ENCODE measurements at regions not wholly inside any gene's neighbourhood (a gene's known extent, or its start where the extent isn't known, plus 50 kb on each side); places are given as distances from the start of the nearest gene placed in this dataset.
"Not testable (repeated sequence)": the region's sequence is repeated elsewhere in the genome, so short reads cannot be mapped to it uniquely, and the experiment has no call there.

DNA sequence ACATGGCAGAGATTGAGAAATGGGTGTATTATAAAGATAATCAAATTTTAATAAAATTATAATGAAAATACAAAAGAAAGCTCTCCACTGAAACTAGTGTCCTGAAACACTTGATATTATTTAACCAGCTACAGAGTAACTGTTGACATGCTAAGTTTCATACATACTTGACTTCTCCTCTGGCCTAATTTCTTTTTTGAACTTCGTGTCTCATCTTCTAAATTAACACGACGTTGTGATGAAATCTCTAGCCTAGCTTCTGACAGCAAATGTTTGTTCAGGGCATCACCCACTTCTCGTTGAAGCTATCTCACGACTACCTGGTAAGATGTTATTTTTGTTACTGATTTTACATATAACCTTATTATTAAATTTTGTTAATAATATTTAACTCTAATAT lies 80.8 kb upstream of the CCT8L2 start:
- DNase-seq (ENCODE audit: low read depth in 6 of 9, low spot score in 9 of 9); H3K36me3 ChIP-seq (ENCODE audit: control insufficient read depth in 2 of 2, insufficient read depth in 2 of 2, low read length in 1 of 2); H3K27ac ChIP-seq (ENCODE audit: low read depth in 1 of 2, low read length in 1 of 2); H3K27me3 ChIP-seq (ENCODE audit: control insufficient read depth in 2 of 2, insufficient read depth in 1 of 2, low read length in 1 of 2); H3K9me3 ChIP-seq (ENCODE audit: control insufficient read depth in 2 of 2, insufficient read depth in 1 of 2, low read length in 1 of 2); H3K4me1 ChIP-seq (ENCODE audit: control insufficient read depth in 2 of 2, insufficient read depth in 2 of 2, low read length in 2 of 2); H3K4me3 ChIP-seq (ENCODE audit: low read length in 2 of 2): not testable (repeated sequence)
- WGBS: 94% methylated on average over 5 of the region's 5 CpGs

DNA sequence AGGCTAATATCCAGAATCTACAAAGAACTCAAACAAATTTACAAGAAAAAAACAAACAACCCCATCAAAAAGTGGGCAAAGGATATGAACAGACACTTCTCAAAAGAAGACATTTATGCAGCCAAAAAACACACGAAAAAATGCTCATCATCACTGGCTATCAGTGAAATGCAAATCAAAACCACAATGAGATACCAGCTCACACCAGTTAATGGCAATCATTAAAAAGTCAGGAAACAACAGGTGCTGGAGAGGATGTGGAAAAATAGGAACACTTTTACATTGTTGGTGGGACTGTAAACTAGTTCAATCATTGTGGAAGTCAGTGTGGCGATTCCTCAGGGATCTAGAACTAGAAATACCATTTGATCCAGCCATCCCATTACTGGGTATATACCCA lies 73.0 kb upstream of the CCT8L2 start:
- H3K27ac ChIP-seq (ENCODE audit: low read depth in 1 of 2, low read length in 1 of 2); DNase-seq (ENCODE audit: low read depth in 6 of 9, low spot score in 9 of 9); H3K36me3 ChIP-seq (ENCODE audit: control insufficient read depth in 2 of 2, insufficient read depth in 2 of 2, low read length in 1 of 2); H3K4me3 ChIP-seq (ENCODE audit: low read length in 2 of 2); H3K27me3 ChIP-seq (ENCODE audit: control insufficient read depth in 2 of 2, insufficient read depth in 1 of 2, low read length in 1 of 2); H3K9me3 ChIP-seq (ENCODE audit: control insufficient read depth in 2 of 2, insufficient read depth in 1 of 2, low read length in 1 of 2); H3K4me1 ChIP-seq (ENCODE audit: control insufficient read depth in 2 of 2, insufficient read depth in 2 of 2, low read length in 2 of 2): not testable (repeated sequence)
- WGBS: 65% methylated on average over 2 of the region's 2 CpGs

DNA sequence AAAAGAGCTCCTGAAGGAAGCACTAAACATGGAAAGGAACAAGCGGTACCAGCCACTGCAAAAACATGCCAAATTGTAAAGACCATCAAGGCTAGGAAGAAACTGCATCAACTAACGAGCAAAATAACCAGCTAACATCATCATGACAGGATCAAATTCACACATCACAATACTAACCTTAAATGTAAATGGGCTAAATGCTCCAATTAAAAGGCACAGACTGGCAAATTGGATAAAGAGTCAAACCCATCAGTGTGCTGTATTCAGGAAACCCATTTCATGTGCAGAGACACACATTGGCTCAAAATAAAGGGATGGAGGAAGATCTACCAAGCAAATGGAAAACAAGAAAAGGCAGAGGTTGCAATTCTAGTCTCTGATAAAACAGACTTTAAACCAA lies 69.7 kb upstream of the CCT8L2 start:
- DNase-seq (ENCODE audit: low read depth in 6 of 9, low spot score in 9 of 9); H3K27me3 ChIP-seq (ENCODE audit: control insufficient read depth in 2 of 2, insufficient read depth in 1 of 2, low read length in 1 of 2); H3K9me3 ChIP-seq (ENCODE audit: control insufficient read depth in 2 of 2, insufficient read depth in 1 of 2, low read length in 1 of 2); H3K4me3 ChIP-seq (ENCODE audit: low read length in 2 of 2); H3K27ac ChIP-seq (ENCODE audit: low read depth in 1 of 2, low read length in 1 of 2); H3K4me1 ChIP-seq (ENCODE audit: control insufficient read depth in 2 of 2, insufficient read depth in 2 of 2, low read length in 2 of 2); H3K36me3 ChIP-seq (ENCODE audit: control insufficient read depth in 2 of 2, insufficient read depth in 2 of 2, low read length in 1 of 2): not testable (repeated sequence)
- WGBS: 90% methylated on average over 2 of the region's 2 CpGs

DNA sequence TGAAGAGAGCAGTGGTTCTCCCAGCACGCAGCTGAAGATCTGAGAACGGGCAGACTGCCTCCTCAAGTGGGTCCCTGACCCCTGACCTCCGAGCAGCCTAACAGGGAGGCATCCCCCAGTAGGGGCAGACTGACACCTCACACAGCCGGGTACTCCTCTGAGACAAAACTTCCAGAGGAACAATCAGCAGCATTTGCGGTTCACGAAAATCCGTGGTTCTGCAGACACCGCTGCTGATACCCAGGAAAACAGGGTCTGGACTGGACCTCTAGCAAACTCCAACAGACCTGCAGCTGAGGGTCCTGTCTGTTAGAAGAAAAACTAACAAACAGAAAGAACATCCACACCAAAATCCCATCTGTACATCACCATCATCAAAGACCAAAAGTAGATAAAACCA lies 68.4 kb upstream of the CCT8L2 start:
- H3K4me1 ChIP-seq (ENCODE audit: control insufficient read depth in 2 of 2, insufficient read depth in 2 of 2, low read length in 2 of 2); H3K4me3 ChIP-seq (ENCODE audit: low read length in 2 of 2); DNase-seq (ENCODE audit: low read depth in 6 of 9, low spot score in 9 of 9); H3K27me3 ChIP-seq (ENCODE audit: control insufficient read depth in 2 of 2, insufficient read depth in 1 of 2, low read length in 1 of 2); H3K36me3 ChIP-seq (ENCODE audit: control insufficient read depth in 2 of 2, insufficient read depth in 2 of 2, low read length in 1 of 2); H3K9me3 ChIP-seq (ENCODE audit: control insufficient read depth in 2 of 2, insufficient read depth in 1 of 2, low read length in 1 of 2); H3K27ac ChIP-seq (ENCODE audit: low read depth in 1 of 2, low read length in 1 of 2): not testable (repeated sequence)
- WGBS: 93% methylated on average over 8 of the region's 8 CpGs

DNA sequence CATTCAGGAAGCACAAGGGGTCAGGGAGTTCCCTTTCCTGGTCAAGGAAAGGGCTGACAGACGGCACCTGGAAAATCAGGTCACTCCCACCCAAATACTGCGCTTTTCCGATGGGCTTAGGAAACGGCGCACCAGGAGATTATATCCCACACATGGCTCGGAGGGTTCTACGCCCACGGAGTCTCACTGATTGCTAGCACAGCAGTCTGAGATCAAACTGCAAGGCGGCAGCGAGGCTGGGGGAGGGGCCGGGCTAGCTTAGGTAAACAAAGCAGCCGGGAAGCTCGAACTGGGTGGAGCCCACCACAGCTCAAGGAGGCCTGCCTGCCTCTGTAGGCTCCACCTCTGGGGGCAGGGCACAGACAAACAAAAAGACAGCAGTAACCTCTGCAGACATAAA lies 68.0 kb upstream of the CCT8L2 start:
- H3K9me3 ChIP-seq (ENCODE audit: control insufficient read depth in 2 of 2, insufficient read depth in 1 of 2, low read length in 1 of 2); H3K4me1 ChIP-seq (ENCODE audit: control insufficient read depth in 2 of 2, insufficient read depth in 2 of 2, low read length in 2 of 2); DNase-seq (ENCODE audit: low read depth in 6 of 9, low spot score in 9 of 9); H3K4me3 ChIP-seq (ENCODE audit: low read length in 2 of 2); H3K36me3 ChIP-seq (ENCODE audit: control insufficient read depth in 2 of 2, insufficient read depth in 2 of 2, low read length in 1 of 2); H3K27me3 ChIP-seq (ENCODE audit: control insufficient read depth in 2 of 2, insufficient read depth in 1 of 2, low read length in 1 of 2); H3K27ac ChIP-seq (ENCODE audit: low read depth in 1 of 2, low read length in 1 of 2): not testable (repeated sequence)
- WGBS: 95% methylated on average over 13 of the region's 13 CpGs

DNA sequence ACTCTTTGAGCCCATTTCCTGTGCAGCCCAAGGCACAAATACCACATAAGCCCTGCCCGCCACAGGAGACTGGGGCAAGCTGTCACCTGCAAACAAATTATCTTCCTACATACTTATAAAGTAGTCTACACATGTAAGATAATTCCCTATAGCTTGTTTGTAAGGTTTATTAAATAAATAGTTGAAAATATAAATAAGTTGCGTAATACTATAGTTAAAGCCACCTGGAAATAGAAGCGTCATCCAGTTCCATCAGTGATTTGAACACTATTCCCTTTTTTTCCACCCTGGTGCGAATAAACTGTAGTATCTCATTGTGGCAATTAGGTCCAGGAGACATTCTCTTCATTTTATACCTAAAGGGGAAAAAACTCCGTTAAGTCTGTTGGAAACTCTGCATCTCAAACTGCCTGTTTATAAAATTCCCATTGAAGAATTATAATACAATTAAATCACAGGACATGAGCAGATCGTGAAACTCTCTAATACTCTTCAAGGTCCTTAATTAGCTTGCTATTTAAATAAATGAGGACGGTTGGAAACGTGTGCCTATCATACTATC lies 66.7 kb upstream of the CCT8L2 start:
- not testable (repeated sequence) for DNase-seq (ENCODE audit: low read depth in 6 of 9, low spot score in 9 of 9); H3K4me3 ChIP-seq (ENCODE audit: low read length in 2 of 2); H3K9me3 ChIP-seq (ENCODE audit: control insufficient read depth in 2 of 2, insufficient read depth in 1 of 2, low read length in 1 of 2); H3K27ac ChIP-seq (ENCODE audit: low read depth in 1 of 2, low read length in 1 of 2); H3K4me1 ChIP-seq (ENCODE audit: control insufficient read depth in 2 of 2, insufficient read depth in 2 of 2, low read length in 2 of 2); H3K27me3 ChIP-seq (ENCODE audit: control insufficient read depth in 2 of 2, insufficient read depth in 1 of 2, low read length in 1 of 2); H3K36me3 ChIP-seq (ENCODE audit: control insufficient read depth in 2 of 2, insufficient read depth in 2 of 2, low read length in 1 of 2)
- WGBS: 90% methylated on average over 8 of the region's 8 CpGs

DNA sequence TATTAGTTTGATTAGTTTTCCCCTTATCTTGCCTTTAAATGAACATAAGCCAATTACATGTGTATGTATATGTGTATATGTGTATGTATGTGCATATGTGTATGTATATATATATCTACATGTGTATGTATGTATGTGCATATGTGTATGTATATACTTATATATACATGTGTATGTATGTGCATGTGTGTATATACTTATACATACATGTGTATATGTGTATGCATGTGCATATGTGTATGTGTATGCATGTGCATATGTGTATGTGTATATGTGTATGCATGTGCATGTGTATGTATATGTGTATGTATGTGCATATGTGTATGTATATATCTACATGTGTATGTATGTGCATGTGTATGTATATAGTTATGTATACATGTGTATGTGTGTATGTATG lies 65.5 kb upstream of the CCT8L2 start:
- no peaks in the 10 kb centered on the region for H3K27me3 ChIP-seq (ENCODE audit: control insufficient read depth in 2 of 2, insufficient read depth in 1 of 2, low read length in 1 of 2)
- no peaks in the 10 kb centered on the region for H3K4me1 ChIP-seq (ENCODE audit: control insufficient read depth in 2 of 2, insufficient read depth in 2 of 2, low read length in 2 of 2)
- DNase-seq (ENCODE audit: low read depth in 6 of 9, low spot score in 9 of 9): no peak
- H3K4me3 ChIP-seq (ENCODE audit: low read length in 2 of 2): no peak overlapping the region
- H3K9me3 ChIP-seq (ENCODE audit: control insufficient read depth in 2 of 2, insufficient read depth in 1 of 2, low read length in 1 of 2): no peaks in the 10 kb centered on the region
- H3K36me3 ChIP-seq (ENCODE audit: control insufficient read depth in 2 of 2, insufficient read depth in 2 of 2, low read length in 1 of 2): no peaks in the 10 kb centered on the region
- H3K27ac ChIP-seq (ENCODE audit: low read depth in 1 of 2, low read length in 1 of 2): no peak overlapping the region

DNA sequence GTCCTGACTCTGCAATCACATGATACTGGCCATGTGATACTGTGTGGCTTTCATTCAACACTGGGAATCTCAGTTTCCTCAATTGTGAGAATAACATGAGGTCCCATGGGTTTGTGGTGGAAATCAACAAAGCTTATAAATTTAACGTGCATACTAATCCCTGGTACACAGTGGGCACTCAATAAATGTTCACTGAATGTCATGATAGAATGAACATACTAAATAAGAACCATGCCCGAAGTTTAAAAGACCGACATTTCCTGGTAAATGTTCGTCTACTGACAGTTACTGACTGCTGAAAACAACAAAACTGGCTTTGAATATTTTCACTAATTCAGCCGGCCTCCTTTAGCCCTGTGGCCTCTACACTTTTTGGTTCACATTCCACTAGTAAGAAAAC lies 62.3 kb upstream of the CCT8L2 start:
- Histone ChIP-seq H3K27ac (ENCODE audit: low read depth in 1 of 2, low read length in 1 of 2) (no peak overlapping the region), H3K9me3 (ENCODE audit: control insufficient read depth in 2 of 2, insufficient read depth in 1 of 2, low read length in 1 of 2) (no peaks in the 10 kb centered on the region), H3K4me1 (ENCODE audit: control insufficient read depth in 2 of 2, insufficient read depth in 2 of 2, low read length in 2 of 2) (no peaks in the 10 kb centered on the region), H3K36me3 (ENCODE audit: control insufficient read depth in 2 of 2, insufficient read depth in 2 of 2, low read length in 1 of 2) (no peaks in the 10 kb centered on the region), H3K27me3 (ENCODE audit: control insufficient read depth in 2 of 2, insufficient read depth in 1 of 2, low read length in 1 of 2) (no peaks in the 10 kb centered on the region), H3K4me3 (ENCODE audit: low read length in 2 of 2) (no peak overlapping the region)
- DNase-seq (ENCODE audit: low read depth in 6 of 9, low spot score in 9 of 9): no peak
- WGBS: 89% methylated on average over 5 of the region's 5 CpGs

DNA sequence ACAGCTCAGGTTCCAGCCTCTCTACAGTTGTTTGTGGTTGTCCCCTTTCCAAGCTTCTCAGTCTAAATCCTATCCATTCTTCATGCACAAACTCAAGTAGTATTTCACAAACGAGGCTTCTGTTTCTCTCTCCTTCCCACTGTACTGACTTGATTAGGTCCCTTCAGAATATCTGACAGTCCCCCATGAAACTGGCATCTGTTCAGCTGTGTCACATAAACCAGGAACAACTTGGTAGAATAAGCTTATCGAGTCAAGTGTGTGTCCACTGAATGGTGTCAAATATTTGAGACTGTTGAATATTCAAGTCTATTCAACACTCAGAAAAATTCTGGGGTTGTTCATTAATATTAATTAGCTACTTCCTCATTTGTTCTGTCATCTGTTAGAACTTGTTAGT lies 61.7 kb upstream of the CCT8L2 start:
- not testable (repeated sequence) for H3K9me3 ChIP-seq (ENCODE audit: control insufficient read depth in 2 of 2, insufficient read depth in 1 of 2, low read length in 1 of 2); H3K4me3 ChIP-seq (ENCODE audit: low read length in 2 of 2); H3K27ac ChIP-seq (ENCODE audit: low read depth in 1 of 2, low read length in 1 of 2); H3K36me3 ChIP-seq (ENCODE audit: control insufficient read depth in 2 of 2, insufficient read depth in 2 of 2, low read length in 1 of 2); DNase-seq (ENCODE audit: low read depth in 6 of 9, low spot score in 9 of 9); H3K27me3 ChIP-seq (ENCODE audit: control insufficient read depth in 2 of 2, insufficient read depth in 1 of 2, low read length in 1 of 2); H3K4me1 ChIP-seq (ENCODE audit: control insufficient read depth in 2 of 2, insufficient read depth in 2 of 2, low read length in 2 of 2)
- WGBS: 61% methylated on average over 2 of the region's 2 CpGs

DNA sequence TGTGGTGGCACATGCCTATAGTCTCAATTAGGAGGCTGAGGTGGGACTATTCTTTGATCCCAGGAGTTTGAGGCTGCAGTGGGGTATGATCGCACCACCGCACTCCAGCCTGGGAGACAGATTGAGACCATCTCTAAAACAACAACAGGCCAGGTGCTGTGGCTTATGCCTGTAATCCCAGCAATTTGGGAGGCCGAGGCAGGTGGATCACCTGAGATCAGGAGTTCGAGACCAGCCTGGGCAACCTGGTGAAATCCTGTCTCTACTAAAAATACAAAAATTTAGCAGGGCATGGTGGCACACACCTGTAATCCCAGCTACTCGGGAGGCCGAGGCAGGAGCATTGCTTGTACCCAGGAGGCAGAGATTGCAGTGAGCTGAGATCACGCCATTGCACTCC lies 60.6 kb upstream of the CCT8L2 start:
- not testable (repeated sequence) for H3K36me3 ChIP-seq (ENCODE audit: control insufficient read depth in 2 of 2, insufficient read depth in 2 of 2, low read length in 1 of 2); H3K9me3 ChIP-seq (ENCODE audit: control insufficient read depth in 2 of 2, insufficient read depth in 1 of 2, low read length in 1 of 2); H3K27ac ChIP-seq (ENCODE audit: low read depth in 1 of 2, low read length in 1 of 2); H3K4me3 ChIP-seq (ENCODE audit: low read length in 2 of 2); DNase-seq (ENCODE audit: low read depth in 6 of 9, low spot score in 9 of 9); H3K27me3 ChIP-seq (ENCODE audit: control insufficient read depth in 2 of 2, insufficient read depth in 1 of 2, low read length in 1 of 2); H3K4me1 ChIP-seq (ENCODE audit: control insufficient read depth in 2 of 2, insufficient read depth in 2 of 2, low read length in 2 of 2)
- WGBS: 95% methylated on average over 7 of the region's 7 CpGs

Measured in thymus (tissue), 11 donors.